ENCODE measurements at regions not wholly inside any gene's neighbourhood (a gene's known extent, or its start where the extent isn't known, plus 50 kb on each side); places are given as distances from the start of the nearest gene placed in this dataset.
"Not testable (repeated sequence)": the region's sequence is repeated elsewhere in the genome, so short reads cannot be mapped to it uniquely, and the experiment has no call there.

- TF ChIP-seq, protein P1, sequence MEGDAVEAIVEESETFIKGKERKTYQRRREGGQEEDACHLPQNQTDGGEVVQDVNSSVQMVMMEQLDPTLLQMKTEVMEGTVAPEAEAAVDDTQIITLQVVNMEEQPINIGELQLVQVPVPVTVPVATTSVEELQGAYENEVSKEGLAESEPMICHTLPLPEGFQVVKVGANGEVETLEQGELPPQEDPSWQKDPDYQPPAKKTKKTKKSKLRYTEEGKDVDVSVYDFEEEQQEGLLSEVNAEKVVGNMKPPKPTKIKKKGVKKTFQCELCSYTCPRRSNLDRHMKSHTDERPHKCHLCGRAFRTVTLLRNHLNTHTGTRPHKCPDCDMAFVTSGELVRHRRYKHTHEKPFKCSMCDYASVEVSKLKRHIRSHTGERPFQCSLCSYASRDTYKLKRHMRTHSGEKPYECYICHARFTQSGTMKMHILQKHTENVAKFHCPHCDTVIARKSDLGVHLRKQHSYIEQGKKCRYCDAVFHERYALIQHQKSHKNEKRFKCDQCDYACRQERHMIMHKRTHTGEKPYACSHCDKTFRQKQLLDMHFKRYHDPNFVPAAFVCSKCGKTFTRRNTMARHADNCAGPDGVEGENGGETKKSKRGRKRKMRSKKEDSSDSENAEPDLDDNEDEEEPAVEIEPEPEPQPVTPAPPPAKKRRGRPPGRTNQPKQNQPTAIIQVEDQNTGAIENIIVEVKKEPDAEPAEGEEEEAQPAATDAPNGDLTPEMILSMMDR (IDR thresholded peaks at IDR 0.05; ENCODE audit: insufficient read depth, low read length): not testable (repeated sequence)
- not testable (repeated sequence) for TF ChIP-seq POLR2AphosphoS5 (IDR thresholded peaks at IDR 0.05; ENCODE audit: low read depth); REST (IDR thresholded peaks at IDR 0.05; ENCODE audit: insufficient replicate concordance, low read depth); SPI1 (IDR thresholded peaks at IDR 0.05; ENCODE audit: borderline replicate concordance, low read depth); GABPA (IDR thresholded peaks at IDR 0.05; ENCODE audit: low read depth)
These were observed 1226.8 kb downstream of the AACS start for GRCh38 chr12:126291987-126292386.

Measured in HL-60 (cell line).